ENCODE measurements at regions not wholly inside any gene's neighbourhood (a gene's known extent, or its start where the extent isn't known, plus 50 kb on each side); places are given as distances from the start of the nearest gene placed in this dataset.

DNA sequence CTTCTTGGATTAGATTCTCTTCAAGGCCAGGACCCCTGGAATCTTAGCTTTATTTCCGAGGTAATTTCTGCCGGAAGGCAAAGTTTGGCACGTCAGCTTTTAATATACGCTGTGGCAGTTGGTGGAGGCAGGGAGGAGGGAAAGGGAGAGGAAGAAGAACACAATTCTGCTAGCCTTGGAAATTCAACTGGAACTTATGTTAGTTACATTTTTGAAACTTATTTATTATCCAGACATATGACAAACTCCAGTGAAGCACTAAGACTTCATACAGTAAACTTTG is 100.1 kb upstream of the TSC22D2 start:
- no peak for TF ChIP-seq POLR2A (IDR thresholded peaks at IDR 0.05)
- TF ChIP-seq, protein P1, sequence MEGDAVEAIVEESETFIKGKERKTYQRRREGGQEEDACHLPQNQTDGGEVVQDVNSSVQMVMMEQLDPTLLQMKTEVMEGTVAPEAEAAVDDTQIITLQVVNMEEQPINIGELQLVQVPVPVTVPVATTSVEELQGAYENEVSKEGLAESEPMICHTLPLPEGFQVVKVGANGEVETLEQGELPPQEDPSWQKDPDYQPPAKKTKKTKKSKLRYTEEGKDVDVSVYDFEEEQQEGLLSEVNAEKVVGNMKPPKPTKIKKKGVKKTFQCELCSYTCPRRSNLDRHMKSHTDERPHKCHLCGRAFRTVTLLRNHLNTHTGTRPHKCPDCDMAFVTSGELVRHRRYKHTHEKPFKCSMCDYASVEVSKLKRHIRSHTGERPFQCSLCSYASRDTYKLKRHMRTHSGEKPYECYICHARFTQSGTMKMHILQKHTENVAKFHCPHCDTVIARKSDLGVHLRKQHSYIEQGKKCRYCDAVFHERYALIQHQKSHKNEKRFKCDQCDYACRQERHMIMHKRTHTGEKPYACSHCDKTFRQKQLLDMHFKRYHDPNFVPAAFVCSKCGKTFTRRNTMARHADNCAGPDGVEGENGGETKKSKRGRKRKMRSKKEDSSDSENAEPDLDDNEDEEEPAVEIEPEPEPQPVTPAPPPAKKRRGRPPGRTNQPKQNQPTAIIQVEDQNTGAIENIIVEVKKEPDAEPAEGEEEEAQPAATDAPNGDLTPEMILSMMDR (IDR thresholded peaks at IDR 0.05): no peak
